ENCODE measurements at regions not wholly inside any gene's neighbourhood (a gene's known extent, or its start where the extent isn't known, plus 50 kb on each side); places are given as distances from the start of the nearest gene placed in this dataset.

- DNase-seq: no peak
Observed at GRCh38 chr17:33651686-33652085, 358.6 kb upstream of the ASIC2 start.

- no peak for DNase-seq
Observed at GRCh38 chr17:33652731-33653398, 359.8 kb upstream of the ASIC2 start.

- DNase-seq: no peak
Observed at GRCh38 chr17:33653399-33653788, 360.3 kb upstream of the ASIC2 start.

GRCh38 chr17:33657181-33657580 is 364.1 kb upstream of the ASIC2 start:
- DNase-seq: no peak

- DNase-seq: no peak
Observed at GRCh38 chr17:33661975-33662374, 368.9 kb upstream of the ASIC2 start.

GRCh38 chr17:33664116-33664840 is 371.2 kb upstream of the ASIC2 start:
- DNase-seq: no peak

GRCh38 chr17:33667052-33667509 is 374.0 kb upstream of the ASIC2 start:
- DNase-seq: no peak

- no peak for DNase-seq
Observed at GRCh38 chr17:33667671-33668070, 374.6 kb upstream of the ASIC2 start.

GRCh38 chr17:33668516-33668915 is 375.4 kb upstream of the ASIC2 start:
- DNase-seq: no peak

- DNase-seq: no peak
Observed at GRCh38 chr17:33671491-33671890, 378.4 kb upstream of the ASIC2 start.

- DNase-seq: peak; percentile 11
Observed at GRCh38 chr17:33674685-33675084, 381.6 kb upstream of the ASIC2 start.

- DNase-seq: no peak
Observed at GRCh38 chr17:33676444-33676843, 383.3 kb upstream of the ASIC2 start.

- no peak for DNase-seq
Observed at GRCh38 chr17:33679595-33679994, 386.5 kb upstream of the ASIC2 start.

GRCh38 chr17:33680472-33680871 is 387.4 kb upstream of the ASIC2 start:
- DNase-seq: no peak

GRCh38 chr17:33682599-33682998 is 389.5 kb upstream of the ASIC2 start:
- DNase-seq: no peak

- DNase-seq: no peak
Observed at GRCh38 chr17:33684735-33685134, 391.6 kb upstream of the ASIC2 start.

- DNase-seq: no peak
Observed at GRCh38 chr17:33686171-33686570, 393.1 kb upstream of the ASIC2 start.

GRCh38 chr17:33687831-33688230 is 394.7 kb upstream of the ASIC2 start:
- no peak for DNase-seq

- no peak for DNase-seq
Observed at GRCh38 chr17:33688771-33689170, 395.7 kb upstream of the ASIC2 start.

GRCh38 chr17:33689725-33690124 is 396.6 kb upstream of the ASIC2 start:
- DNase-seq: no peak

GRCh38 chr17:33695431-33695830 is 402.3 kb upstream of the ASIC2 start:
- no peak for DNase-seq

GRCh38 chr17:33696102-33696501 is 403.0 kb upstream of the ASIC2 start:
- DNase-seq: no peak

GRCh38 chr17:33697557-33697956 is 404.5 kb upstream of the ASIC2 start:
- DNase-seq: no peak

GRCh38 chr17:33701910-33702309 is 408.8 kb upstream of the ASIC2 start:
- DNase-seq: no peak

- DNase-seq: no peak
Observed at GRCh38 chr17:33704856-33705255, 411.8 kb upstream of the ASIC2 start.
